Mucosa of descending colon (tissue), 3 donors: ENCODE measurements at regions not wholly inside any gene's neighbourhood (a gene's known extent, or its start where the extent isn't known, plus 50 kb on each side); places are given as distances from the start of the nearest gene placed in this dataset.

ENCODE experiments used
- ATAC-seq: fragments of 200-7000 bp; cut with Tn5 transposase; one replicate; pipeline ENCODE4 v1.9.1; 2020; ENCODE audit warnings: mild to moderate bottlenecking, moderate library complexity
- DNase-seq, 3 donors: peaks; one replicate each; pipeline ENCODE4 v3.0.0-alpha.2; 2020
- H3K36me3 ChIP-seq: fragments of 200-600 bp; one replicate; pipeline ENCODE4 v1.8.0; 2021; ENCODE audit warnings: low read depth, mild to moderate bottlenecking
- H3K4me1 ChIP-seq: fragments of 200-600 bp; one replicate; pipeline ENCODE4 v1.8.0; 2021; ENCODE audit warnings: low read depth, mild to moderate bottlenecking
- H3K4me3 ChIP-seq: fragments of 200-600 bp; one replicate; pipeline ENCODE4 v1.8.0; 2021; ENCODE audit warnings: mild to moderate bottlenecking
- H3K9me3 ChIP-seq: fragments of 200-600 bp; one replicate; pipeline ENCODE4 v1.8.0; 2021; ENCODE audit warnings: mild to moderate bottlenecking
- CTCF ChIP-seq: fragments of 200-600 bp; IDR thresholded peaks from one replicate; pipeline ENCODE4 v1.8.0; 2022; ENCODE audit warnings: antibody characterized with exemption, mild to moderate bottlenecking
- intact Hi-C, 2 donors: fragments of 100-400 bp; cut with DNase I in 1 of 2; cut with micrococcal nuclease in 1 of 2; formaldehyde crosslinking; loops; one replicate each; pipeline versions ENCODE4 v1.11.0 to v1.11.1; 2022; cut with DNase I, micrococcal nuclease
- donor health status: DM: no; HTN: no; CAD: no; lungs with moderate emphysema.
- donor health status: DM: no; HTN: no; CAD: no.
- donor health status: DM: no; HTN: yes; CAD: no.

- no peaks in the 10 kb centered on the region for H3K4me1 ChIP-seq
- DNase-seq, result no peak
- H3K4me3 ChIP-seq, result no peak overlapping the region
- no peak for ATAC-seq
- no peaks in the 10 kb centered on the region for H3K9me3 ChIP-seq
- H3K36me3 ChIP-seq, result no peaks in the 10 kb centered on the region
- intact Hi-C loops, result no loop called here
- no peak for TF ChIP-seq CTCF
Measured at GRCh38 chr18:24988253-24988840, 363.6 kb downstream of the ZNF521 start.

- Histone ChIP-seq H3K36me3 (no peaks in the 10 kb centered on the region), H3K4me3 (no peak overlapping the region), H3K9me3 (no peaks in the 10 kb centered on the region), H3K4me1 (no peaks in the 10 kb centered on the region)
- no peak for DNase-seq
- ATAC-seq, result no peak
- TF ChIP-seq CTCF, result no peak
- intact Hi-C loops, result no loop called here
Measured at GRCh38 chr18:24989760-24990593, 362.0 kb downstream of the ZNF521 start.

GRCh38 chr18:24990671-24991134 is 361.3 kb downstream of the ZNF521 start:
- no peak for TF ChIP-seq CTCF
- Histone ChIP-seq H3K9me3 (no peaks in the 10 kb centered on the region), H3K4me1 (no peaks in the 10 kb centered on the region), H3K36me3 (no peaks in the 10 kb centered on the region), H3K4me3 (no peak overlapping the region)
- DNase-seq (no peak), ATAC-seq (no peak)
- intact Hi-C loops, result no loop called here

GRCh38 chr18:24991141-24992060 is 360.6 kb downstream of the ZNF521 start:
- ATAC-seq, result no peak
- H3K4me3 ChIP-seq, result no peak overlapping the region
- H3K4me1 ChIP-seq, result no peaks in the 10 kb centered on the region
- H3K9me3 ChIP-seq, result no peaks in the 10 kb centered on the region
- intact Hi-C loops, result no loop called here
- DNase-seq, result no peak
- no peaks in the 10 kb centered on the region for H3K36me3 ChIP-seq
- no peak for TF ChIP-seq CTCF

GRCh38 chr18:24992491-24992890 is 359.5 kb downstream of the ZNF521 start:
- DNase-seq (no peak), ATAC-seq (no peak)
- Histone ChIP-seq H3K9me3 (no peaks in the 10 kb centered on the region), H3K36me3 (no peaks in the 10 kb centered on the region), H3K4me3 (no peak overlapping the region), H3K4me1 (no peaks in the 10 kb centered on the region)
- intact Hi-C loops, result no loop called here
- no peak for TF ChIP-seq CTCF
